ENCODE measurements at regions not wholly inside any gene's neighbourhood (a gene's known extent, or its start where the extent isn't known, plus 50 kb on each side); places are given as distances from the start of the nearest gene placed in this dataset.

DNA sequence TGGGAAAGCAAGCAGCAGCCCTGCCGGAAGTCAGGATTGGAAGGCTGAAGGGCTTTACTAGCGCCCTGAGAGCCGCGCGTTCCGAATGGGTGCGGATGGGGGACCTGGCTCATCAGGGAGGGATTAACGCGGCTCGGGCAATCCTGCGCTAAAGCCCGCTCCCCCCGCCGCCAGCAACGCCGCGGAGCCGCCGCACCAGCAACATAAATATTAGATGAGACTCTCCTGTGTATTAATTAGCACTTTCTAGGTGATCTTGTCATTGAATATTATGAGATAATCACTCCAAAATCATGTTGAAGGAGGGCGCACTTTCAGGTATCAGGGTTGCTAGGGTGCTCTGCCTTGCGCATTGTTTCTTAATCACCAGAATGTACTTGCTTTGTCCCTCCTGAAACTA is 357.2 kb upstream of the FAM241A start:
- TF ChIP-seq, protein P1, sequence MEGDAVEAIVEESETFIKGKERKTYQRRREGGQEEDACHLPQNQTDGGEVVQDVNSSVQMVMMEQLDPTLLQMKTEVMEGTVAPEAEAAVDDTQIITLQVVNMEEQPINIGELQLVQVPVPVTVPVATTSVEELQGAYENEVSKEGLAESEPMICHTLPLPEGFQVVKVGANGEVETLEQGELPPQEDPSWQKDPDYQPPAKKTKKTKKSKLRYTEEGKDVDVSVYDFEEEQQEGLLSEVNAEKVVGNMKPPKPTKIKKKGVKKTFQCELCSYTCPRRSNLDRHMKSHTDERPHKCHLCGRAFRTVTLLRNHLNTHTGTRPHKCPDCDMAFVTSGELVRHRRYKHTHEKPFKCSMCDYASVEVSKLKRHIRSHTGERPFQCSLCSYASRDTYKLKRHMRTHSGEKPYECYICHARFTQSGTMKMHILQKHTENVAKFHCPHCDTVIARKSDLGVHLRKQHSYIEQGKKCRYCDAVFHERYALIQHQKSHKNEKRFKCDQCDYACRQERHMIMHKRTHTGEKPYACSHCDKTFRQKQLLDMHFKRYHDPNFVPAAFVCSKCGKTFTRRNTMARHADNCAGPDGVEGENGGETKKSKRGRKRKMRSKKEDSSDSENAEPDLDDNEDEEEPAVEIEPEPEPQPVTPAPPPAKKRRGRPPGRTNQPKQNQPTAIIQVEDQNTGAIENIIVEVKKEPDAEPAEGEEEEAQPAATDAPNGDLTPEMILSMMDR (IDR thresholded peaks at IDR 0.05; ENCODE audit: low read length): no peak
- no peak for TF ChIP-seq EZH2phosphoT487 (IDR thresholded peaks at IDR 0.05; ENCODE audit: low read length)

All from MM.1S (cell line).